GM12872 (cell line): ENCODE measurements at regions not wholly inside any gene's neighbourhood (a gene's known extent, or its start where the extent isn't known, plus 50 kb on each side); places are given as distances from the start of the nearest gene placed in this dataset.

ENCODE experiments used
- TF ChIP-seq, protein P1 (sequence below): IDR thresholded peaks from 3 replicates; pipeline ENCODE4 v1.5.1; 2011; ENCODE audit warnings: low read depth, mild to moderate bottlenecking, low read length, moderate library complexity; ENCODE audit not compliant: insufficient read depth

DNA sequence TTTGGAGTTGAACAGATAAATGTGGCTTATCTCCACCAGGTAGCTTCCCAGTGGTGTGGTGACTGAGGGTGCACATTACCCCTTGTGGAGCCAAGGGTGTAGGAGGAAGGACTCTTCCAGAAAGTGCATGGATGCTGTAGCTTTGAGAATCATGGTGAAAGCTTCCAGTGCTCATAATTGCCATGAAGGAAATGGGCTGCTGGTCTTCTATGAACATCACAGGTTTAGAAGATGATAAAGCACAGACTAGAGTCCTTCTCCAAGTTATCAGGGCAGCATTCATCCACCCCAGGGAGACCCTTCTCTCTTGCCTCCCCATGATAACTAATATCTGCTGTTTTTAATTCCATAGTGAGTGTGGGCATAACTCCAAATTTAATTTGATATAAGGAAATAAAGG lies 93.4 kb upstream of the CHD1 start:
- TF ChIP-seq, protein P1, sequence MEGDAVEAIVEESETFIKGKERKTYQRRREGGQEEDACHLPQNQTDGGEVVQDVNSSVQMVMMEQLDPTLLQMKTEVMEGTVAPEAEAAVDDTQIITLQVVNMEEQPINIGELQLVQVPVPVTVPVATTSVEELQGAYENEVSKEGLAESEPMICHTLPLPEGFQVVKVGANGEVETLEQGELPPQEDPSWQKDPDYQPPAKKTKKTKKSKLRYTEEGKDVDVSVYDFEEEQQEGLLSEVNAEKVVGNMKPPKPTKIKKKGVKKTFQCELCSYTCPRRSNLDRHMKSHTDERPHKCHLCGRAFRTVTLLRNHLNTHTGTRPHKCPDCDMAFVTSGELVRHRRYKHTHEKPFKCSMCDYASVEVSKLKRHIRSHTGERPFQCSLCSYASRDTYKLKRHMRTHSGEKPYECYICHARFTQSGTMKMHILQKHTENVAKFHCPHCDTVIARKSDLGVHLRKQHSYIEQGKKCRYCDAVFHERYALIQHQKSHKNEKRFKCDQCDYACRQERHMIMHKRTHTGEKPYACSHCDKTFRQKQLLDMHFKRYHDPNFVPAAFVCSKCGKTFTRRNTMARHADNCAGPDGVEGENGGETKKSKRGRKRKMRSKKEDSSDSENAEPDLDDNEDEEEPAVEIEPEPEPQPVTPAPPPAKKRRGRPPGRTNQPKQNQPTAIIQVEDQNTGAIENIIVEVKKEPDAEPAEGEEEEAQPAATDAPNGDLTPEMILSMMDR: no peak

DNA sequence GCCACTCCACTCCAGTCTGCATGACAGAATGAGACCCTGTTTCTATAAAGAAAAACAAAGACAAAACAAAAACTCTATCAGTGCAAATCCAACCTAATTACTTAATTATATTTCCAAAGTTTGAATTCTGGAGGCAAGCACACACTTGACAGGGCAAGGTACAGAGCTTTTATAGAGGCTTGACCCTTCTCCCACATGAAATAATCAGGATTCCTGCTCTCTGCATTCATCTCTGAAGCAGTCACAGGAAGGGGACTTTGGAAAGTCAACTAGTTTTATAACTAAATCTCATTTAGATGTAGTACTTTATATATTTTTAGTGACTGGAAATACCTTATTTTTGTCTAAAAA lies 91.9 kb upstream of the CHD1 start:
- TF ChIP-seq, protein P1: no peak

DNA sequence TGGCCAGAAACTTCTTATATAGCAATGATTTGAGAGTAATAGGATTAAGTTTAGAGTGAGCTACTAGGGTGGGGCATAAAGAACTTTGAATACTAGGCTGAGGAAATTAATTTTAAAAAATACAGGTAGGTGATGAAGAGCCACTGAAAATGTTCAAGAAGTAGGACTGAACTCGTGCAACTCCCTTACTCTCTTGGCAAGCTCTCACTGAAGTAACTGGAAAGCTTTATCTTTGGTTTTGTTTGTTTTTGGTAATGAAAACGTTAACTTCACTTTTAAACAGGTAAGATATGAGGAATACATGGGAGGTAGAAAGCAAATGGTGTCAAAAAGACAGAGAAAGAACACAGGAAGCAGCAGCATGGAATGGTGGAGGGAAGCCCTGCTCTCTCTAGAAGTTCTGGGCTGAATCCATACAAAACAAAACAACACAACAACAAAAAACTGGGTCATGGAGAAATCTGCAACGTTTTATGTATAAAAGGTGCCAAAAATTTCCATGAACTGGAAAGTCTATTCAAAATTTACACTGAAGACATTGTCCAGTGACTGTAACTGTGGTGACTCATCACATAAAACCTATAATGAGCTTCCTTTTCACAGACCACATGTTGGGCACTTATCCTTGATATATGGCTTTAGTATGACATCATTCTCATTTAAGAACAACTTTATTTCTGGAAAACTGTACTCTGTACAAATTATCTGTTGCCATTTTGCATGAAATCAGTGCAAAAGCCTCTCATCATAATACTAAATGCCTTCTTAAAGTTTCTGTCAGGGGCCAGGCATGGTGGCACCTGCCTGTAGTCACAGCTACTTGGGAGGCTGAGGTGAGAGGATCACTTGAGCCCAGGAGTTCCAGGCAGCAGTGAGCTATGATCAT lies 91.2 kb upstream of the CHD1 start:
- TF ChIP-seq, protein P1: no peak

DNA sequence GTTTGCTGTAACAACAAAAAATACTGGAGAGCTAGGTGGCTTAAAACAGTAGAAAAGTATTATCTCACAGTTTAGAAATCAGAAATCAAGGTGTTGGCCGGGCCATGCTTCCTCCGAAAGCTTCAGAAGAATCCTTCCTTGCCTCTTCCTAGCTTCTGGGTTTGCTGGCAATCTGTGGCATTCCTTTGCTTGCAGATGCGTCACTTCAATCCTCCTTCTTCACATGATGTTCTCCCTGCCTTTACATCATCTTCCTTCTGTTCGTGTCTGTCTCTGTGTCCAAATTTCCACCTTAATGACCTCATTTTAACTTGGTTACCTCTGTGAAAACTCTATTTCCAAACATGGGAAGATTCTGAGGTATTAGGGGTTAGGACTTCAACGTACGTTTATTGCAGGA lies 90.4 kb upstream of the CHD1 start:
- TF ChIP-seq, protein P1: no peak

DNA sequence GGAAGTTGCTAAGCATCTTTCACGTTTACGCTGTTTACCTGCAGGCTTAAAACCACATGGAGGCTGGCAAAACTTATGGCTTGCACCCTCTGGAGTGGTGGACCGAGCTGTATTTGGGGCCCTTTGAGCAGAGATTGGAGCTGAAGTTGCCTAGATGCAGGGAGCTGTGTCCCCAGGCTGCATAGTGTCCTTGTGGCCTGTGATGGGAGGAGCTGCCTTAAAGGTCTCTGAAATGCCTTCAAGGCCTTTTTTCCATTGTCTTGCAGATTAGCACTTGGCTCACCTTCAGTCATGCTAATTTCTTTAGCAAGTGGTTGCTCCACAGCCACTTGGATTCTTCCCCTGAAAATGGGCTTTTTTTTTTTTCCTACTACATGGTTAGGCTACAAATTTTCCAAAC lies 81.5 kb upstream of the CHD1 start:
- TF ChIP-seq, protein P1: no peak

DNA sequence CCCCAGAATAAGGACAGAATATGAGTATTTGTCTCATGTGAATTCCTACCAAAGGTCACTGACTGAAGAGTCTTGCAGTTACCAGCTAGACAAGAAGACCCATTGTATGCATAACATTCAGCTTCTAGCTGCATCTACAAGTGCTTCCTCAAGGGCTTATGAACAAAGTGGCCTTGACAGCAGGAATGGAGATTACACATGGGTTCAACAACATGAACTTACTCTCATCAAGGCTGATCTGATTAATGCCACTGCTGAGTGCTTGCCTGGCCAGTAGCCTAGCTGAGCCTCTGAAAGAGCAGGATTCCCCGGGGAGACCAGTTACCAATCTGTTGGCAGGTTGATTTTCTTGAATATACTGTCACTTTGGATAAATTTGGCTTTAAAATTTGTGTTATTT lies 76.7 kb upstream of the CHD1 start:
- TF ChIP-seq, protein P1: no peak

DNA sequence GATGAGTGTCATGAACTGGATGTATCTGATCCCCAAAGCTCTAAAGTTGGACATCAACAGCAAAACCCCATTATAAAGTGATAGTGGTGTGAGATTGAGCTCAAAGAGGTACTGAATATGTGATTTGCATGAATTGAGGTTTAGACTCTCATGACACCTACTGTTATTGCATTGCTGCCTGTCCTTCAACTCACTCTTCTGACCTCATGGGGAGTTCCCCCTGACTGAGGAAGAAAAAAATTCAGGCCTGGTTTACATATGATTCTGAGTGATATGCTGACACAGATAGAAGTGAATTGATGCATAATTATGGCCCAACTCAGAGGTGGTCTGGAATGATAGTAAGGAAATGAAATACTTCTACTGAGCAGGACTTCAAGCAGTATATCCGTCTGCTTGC lies 76.2 kb upstream of the CHD1 start:
- TF ChIP-seq, protein P1: no peak
